IMR-90 (cell line): ENCODE measurements at regions not wholly inside any gene's neighbourhood (a gene's known extent, or its start where the extent isn't known, plus 50 kb on each side); places are given as distances from the start of the nearest gene placed in this dataset.

Experiments used
- ATAC-seq: fragments of 200-7000 bp; cut with Tn5 transposase; 2 replicates; pipeline ENCODE4 v1.9.1; 2020; ENCODE audit warnings: low read depth, mild to moderate bottlenecking, moderate library complexity
- BruUV-seq: library from RNA; stranded (reverse); fragments of 400-500 nt; replicated peaks from 2 replicates; lab custom pipeline; 2021; lab: Mats Ljungman, UMichigan
- CTCF ChIA-PET: fragments of 300-600 bp; formaldehyde crosslinking; extraction: SDS; loops from one replicate; lab custom pipeline; 2021; ENCODE audit warnings: antibody characterized with exemption; lab: Yijun Ruan, JAX
- POLR2A ChIA-PET: fragments of 300-600 bp; sonication (Branson Sonifier 250); formaldehyde crosslinking; loops from one replicate; lab custom pipeline; 2022; ENCODE audit warnings: antibody characterized with exemption; ENCODE audit not compliant: unreplicated experiment; lab: Charles Lee
- DNase-seq: peaks from one replicate; pipeline ENCODE4 v3.0.0; 2013
- H2AFZ ChIP-seq: replicated peaks from 2 replicates; pipeline ENCODE3; 2013; ENCODE audit warnings: low read length, mild to moderate bottlenecking; ENCODE audit not compliant: poor library complexity
- H2AK5ac ChIP-seq: 2 replicates; pipeline ENCODE4 v1.6.1; 2013; ENCODE audit warnings: low read depth, low read length, inconsistent platforms
- H2AK9ac ChIP-seq: replicated peaks from 2 replicates; pipeline ENCODE3; 2013; ENCODE audit warnings: mild to moderate bottlenecking, low read depth, low read length, moderate library complexity; ENCODE audit not compliant: poor library complexity
- H2BK120ac ChIP-seq: 2 replicates; pipeline ENCODE4 v1.6.1; 2013; ENCODE audit warnings: low read depth, low read length, inconsistent platforms
- H2BK15ac ChIP-seq: 3 replicates; pipeline ENCODE4 v1.6.1; 2013; ENCODE audit warnings: low read depth, low read length, inconsistent platforms
- H2BK20ac ChIP-seq: 2 replicates; pipeline ENCODE4 v1.6.1; 2013; ENCODE audit warnings: low read depth, mild to moderate bottlenecking, inconsistent platforms, low read length, moderate library complexity
- H2BK5ac ChIP-seq: 2 replicates; pipeline ENCODE4 v1.6.1; 2013; ENCODE audit warnings: mild to moderate bottlenecking, low read depth, low read length, inconsistent platforms; ENCODE audit not compliant: poor library complexity, severe bottlenecking
- H3K14ac ChIP-seq: replicated peaks from 2 replicates; pipeline ENCODE4 v1.6.1; 2013; ENCODE audit warnings: low read depth, low read length, inconsistent platforms
- H3K18ac ChIP-seq: 2 replicates; pipeline ENCODE4 v1.6.1; 2013; ENCODE audit warnings: low read depth, low read length, control low read depth
- H3K23ac ChIP-seq: 2 replicates; pipeline ENCODE4 v1.6.1; 2013; ENCODE audit warnings: low read depth, low read length, inconsistent platforms
- H3K27ac ChIP-seq: 2 replicates; pipeline ENCODE4 v1.5.1; 2013; ENCODE audit warnings: mild to moderate bottlenecking, control low read depth, low read length; ENCODE audit not compliant: insufficient read depth
- H3K27me3 ChIP-seq: 2 replicates; pipeline ENCODE4 v1.6.1; 2013; ENCODE audit warnings: low read length; ENCODE audit not compliant: control insufficient read depth, insufficient read depth
- H3K36me3 ChIP-seq: 2 replicates; pipeline ENCODE4 v1.6.1; 2013; ENCODE audit warnings: low read length, mixed read lengths; ENCODE audit not compliant: control insufficient read depth, insufficient read depth
- H3K4ac ChIP-seq: 2 replicates; pipeline ENCODE4 v1.6.1; 2013; ENCODE audit warnings: low read depth, low read length, inconsistent platforms
- H3K4me1 ChIP-seq: 2 replicates; pipeline ENCODE4 v1.6.1; 2013; ENCODE audit warnings: low read length, mixed read lengths; ENCODE audit not compliant: control insufficient read depth, insufficient read depth
- H3K4me2 ChIP-seq: 2 replicates; pipeline ENCODE4 v1.6.1; 2013; ENCODE audit warnings: low read depth, mild to moderate bottlenecking, control low read depth, low read length, moderate library complexity
- H3K4me3 ChIP-seq: 2 replicates; pipeline ENCODE4 v1.5.1; 2013; ENCODE audit warnings: low read depth, mild to moderate bottlenecking, control low read depth, low read length, moderate library complexity; ENCODE audit not compliant: insufficient read depth
- H3K56ac ChIP-seq: 2 replicates; pipeline ENCODE4 v1.6.1; 2013; ENCODE audit warnings: low read length, inconsistent platforms; ENCODE audit not compliant: insufficient read depth; ENCODE audit errors: extremely low read depth
- H3K79me1 ChIP-seq, 2 experiments: 2 replicates each; pipeline ENCODE4 v1.6.1; 2013; ENCODE audit warnings: low read length in 2 of 2, inconsistent platforms in 1 of 2, low read depth in 1 of 2
- H3K9ac ChIP-seq: 2 replicates; pipeline ENCODE4 v1.6.1; 2013; ENCODE audit warnings: low read depth, low read length, control low read depth
- H3K9me1 ChIP-seq: 2 replicates; pipeline ENCODE4 v1.6.1; 2013; ENCODE audit warnings: low read length, inconsistent platforms; ENCODE audit not compliant: insufficient read depth
- H3K9me3 ChIP-seq: 2 replicates; pipeline ENCODE4 v1.6.1; 2013; ENCODE audit warnings: low read length; ENCODE audit not compliant: control insufficient read depth, insufficient read depth
- H4K20me1 ChIP-seq: 2 replicates; pipeline ENCODE4 v1.6.1; 2013; ENCODE audit warnings: low read length, inconsistent platforms; ENCODE audit not compliant: insufficient read depth
- H4K5ac ChIP-seq: 2 replicates; pipeline ENCODE4 v1.6.1; 2013; ENCODE audit warnings: mild to moderate bottlenecking, low read depth, low read length, control low read depth
- H4K8ac ChIP-seq, 2 experiments: 2 replicates each; pipeline ENCODE4 v1.6.1; 2013; ENCODE audit warnings: low read depth in 2 of 2, low read length in 2 of 2, control low read depth in 1 of 2, inconsistent platforms in 1 of 2
- H4K91ac ChIP-seq: 2 replicates; pipeline ENCODE4 v1.6.1; 2013; ENCODE audit warnings: low read depth, low read length, inconsistent platforms; ENCODE audit not compliant: insufficient read depth
- CEBPB ChIP-seq: IDR thresholded peaks from 2 replicates; pipeline ENCODE4 v1.6.1; 2012; ENCODE audit warnings: low read depth, low read length, improper control_type of control experiment
- ELK1 ChIP-seq: fragments of 150-350 bp; IDR thresholded peaks from 2 replicates; pipeline ENCODE4 v1.6.1; 2016; ENCODE audit warnings: low read depth, mild to moderate bottlenecking, low read length, moderate library complexity, borderline replicate concordance
- MAFK ChIP-seq: IDR thresholded peaks from 2 replicates; pipeline ENCODE4 v1.6.1; 2012; ENCODE audit warnings: low read depth, low read length, improper control_type of control experiment
- POLR2A ChIP-seq: IDR thresholded peaks from 2 replicates; pipeline ENCODE4 v1.6.1; 2012; ENCODE audit warnings: mild to moderate bottlenecking, low read depth, low read length
- RAD21 ChIP-seq: IDR thresholded peaks from 2 replicates; pipeline ENCODE4 v1.6.1; 2012; ENCODE audit warnings: low read length, improper control_type of control experiment
- SMC3 ChIP-seq: fragments of 150-350 bp; IDR thresholded peaks from 2 replicates; pipeline ENCODE4 v1.6.1; 2016; ENCODE audit warnings: low read depth, mild to moderate bottlenecking, antibody characterized with exemption, low read length, moderate library complexity
- WGBS, 2 experiments: methylation state at CpG; one replicate each; pipeline versions ENCODE4 v1.1.5 to v1.1.7; 2013; ENCODE audit warnings: missing lambda C conversion rate in 2 of 2; ENCODE audit not compliant: insufficient read length in 1 of 2; ENCODE audit errors: extremely low coverage in 2 of 2; 5-methylcytosine and 5-hydroxymethylcytosine counted together
- dilution Hi-C: fragments of 300-500 bp; cut with HindIII; formaldehyde crosslinking; loops from one replicate; pipeline ENCODE4 v1.14.3; 2018; ENCODE audit warnings: low sequenced_read_pairs; ENCODE audit not compliant: unreplicated experiment
- in situ Hi-C: fragments of 300-500 bp; cut with MboI; formaldehyde crosslinking; loops from 3 replicates; pipeline ENCODE4 v1.14.3; 2019; ENCODE audit warnings: low sequenced_read_pairs, inconsistent platforms, mixed read lengths
- intact Hi-C: fragments of 100-400 bp; cut with micrococcal nuclease; formaldehyde crosslinking; loops from 2 replicates; pipeline ENCODE4 v1.10.0; 2022
- TF ChIP-seq, protein P1 (sequence below): conservative IDR thresholded peaks from 2 replicates; pipeline ENCODE4 v1.5.1; 2012; ENCODE audit warnings: mild to moderate bottlenecking, low read depth, low read length, improper control_type of control experiment

DNA sequence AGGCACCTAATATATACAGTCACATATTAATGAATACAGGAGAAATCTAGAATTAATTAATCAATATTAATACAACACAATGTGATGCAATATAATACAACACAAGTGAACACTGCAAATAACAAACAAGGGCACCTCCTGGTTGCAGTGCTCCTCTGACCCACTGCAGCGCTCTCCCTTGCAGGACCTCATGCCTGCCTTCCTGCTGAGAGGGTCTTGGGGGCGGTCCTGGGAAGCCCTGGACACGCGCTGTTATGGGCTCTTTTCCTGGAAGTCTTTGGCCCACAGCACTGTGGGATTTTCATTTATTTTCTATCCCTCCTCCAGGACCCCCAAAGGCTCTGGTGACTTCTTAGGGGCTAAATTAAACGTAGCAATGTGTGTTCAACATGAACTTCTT, 485.8 kb downstream of the IRX1 start:
- Histone ChIP-seq H3K27me3 (no peaks in the 10 kb centered on the region), H3K27ac (no peak overlapping the region), H2AFZ (no peak overlapping the region), H3K9me3 (peaks cover 34% of the 10 kb centered on the region), H3K56ac (no peak overlapping the region), H3K14ac (no peak overlapping the region), H2BK15ac (no peak overlapping the region), H3K9me1 (no peaks in the 10 kb centered on the region), H2BK20ac (no peak overlapping the region), H3K36me3 (no peaks in the 10 kb centered on the region), H2AK5ac (no peak overlapping the region), H2AK9ac (no peak overlapping the region), H4K20me1 (no peaks in the 10 kb centered on the region), H2BK5ac (no peak overlapping the region), H4K8ac (no peak overlapping the region), H3K79me1 (no peaks in the 10 kb centered on the region), H2BK120ac (no peak overlapping the region), H3K4me3 (no peak overlapping the region), H3K18ac (no peak overlapping the region), H3K9ac (no peak overlapping the region), H4K5ac (no peak overlapping the region), H4K91ac (no peak overlapping the region), H3K4me2 (no peak overlapping the region), H3K4ac (no peak overlapping the region), H3K23ac (no peak overlapping the region), H3K4me1 (no peaks in the 10 kb centered on the region)
- TF ChIP-seq RAD21 (no peak), SMC3 (no peak), MAFK (no peak), POLR2A (no peak), ELK1 (no peak), CEBPB (no peak)
- TF ChIP-seq, protein P1, sequence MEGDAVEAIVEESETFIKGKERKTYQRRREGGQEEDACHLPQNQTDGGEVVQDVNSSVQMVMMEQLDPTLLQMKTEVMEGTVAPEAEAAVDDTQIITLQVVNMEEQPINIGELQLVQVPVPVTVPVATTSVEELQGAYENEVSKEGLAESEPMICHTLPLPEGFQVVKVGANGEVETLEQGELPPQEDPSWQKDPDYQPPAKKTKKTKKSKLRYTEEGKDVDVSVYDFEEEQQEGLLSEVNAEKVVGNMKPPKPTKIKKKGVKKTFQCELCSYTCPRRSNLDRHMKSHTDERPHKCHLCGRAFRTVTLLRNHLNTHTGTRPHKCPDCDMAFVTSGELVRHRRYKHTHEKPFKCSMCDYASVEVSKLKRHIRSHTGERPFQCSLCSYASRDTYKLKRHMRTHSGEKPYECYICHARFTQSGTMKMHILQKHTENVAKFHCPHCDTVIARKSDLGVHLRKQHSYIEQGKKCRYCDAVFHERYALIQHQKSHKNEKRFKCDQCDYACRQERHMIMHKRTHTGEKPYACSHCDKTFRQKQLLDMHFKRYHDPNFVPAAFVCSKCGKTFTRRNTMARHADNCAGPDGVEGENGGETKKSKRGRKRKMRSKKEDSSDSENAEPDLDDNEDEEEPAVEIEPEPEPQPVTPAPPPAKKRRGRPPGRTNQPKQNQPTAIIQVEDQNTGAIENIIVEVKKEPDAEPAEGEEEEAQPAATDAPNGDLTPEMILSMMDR = no peak
- ChIA-PET POLR2A (no interaction called here), CTCF (no interaction called here)
- no peak for DNase-seq
- no TSS peak for BruUV-seq
- WGBS, 2 experiments = no CpG with 5 or more reads among the region's 5 CpGs
- no peak for ATAC-seq
- dilution Hi-C loops = no loop called here
- in situ Hi-C loops = no loop called here
- intact Hi-C loops = no loop called here
